LNCaP clone FGC (cell line): ENCODE measurements at regions not wholly inside any gene's neighbourhood (a gene's known extent, or its start where the extent isn't known, plus 50 kb on each side); places are given as distances from the start of the nearest gene placed in this dataset.

Experiments
- DNase-seq: peaks from one replicate; pipeline ENCODE4 v3.0.0-alpha.2; 2011; ENCODE audit warnings: low read depth
- H3K4me3 ChIP-seq: 2 replicates; pipeline ENCODE4 v1.5.1; 2011; ENCODE audit warnings: mild to moderate bottlenecking, low read depth, low read length, control low read depth
- CTCF ChIP-seq: IDR thresholded peaks from 2 replicates; pipeline ENCODE4 v1.5.1; 2012; ENCODE audit warnings: mild to moderate bottlenecking; ENCODE audit not compliant: control insufficient read depth, insufficient read depth; ENCODE audit errors: extremely low read depth

- no peak overlapping the region for H3K4me3 ChIP-seq
- peak; percentile 97 for TF ChIP-seq CTCF
- DNase-seq, result peak; percentile 26
These were observed 101.9 kb downstream of the NOL4 start for GRCh38 chr18:34122724-34123334.

- no peak for TF ChIP-seq CTCF
- no peak overlapping the region for H3K4me3 ChIP-seq
- no peak for DNase-seq
These were observed 103.5 kb downstream of the NOL4 start for GRCh38 chr18:34121200-34121721.

GRCh38 chr18:34120294-34120693 is 104.4 kb downstream of the NOL4 start:
- TF ChIP-seq CTCF, result no peak
- no peak for DNase-seq
- no peak overlapping the region for H3K4me3 ChIP-seq

GRCh38 chr18:34117319-34117718 is 107.4 kb downstream of the NOL4 start:
- DNase-seq, result no peak
- no peak for TF ChIP-seq CTCF
- H3K4me3 ChIP-seq, result no peak overlapping the region

- no peak overlapping the region for H3K4me3 ChIP-seq
- no peak for DNase-seq
- no peak for TF ChIP-seq CTCF
These were observed 109.2 kb downstream of the NOL4 start for GRCh38 chr18:34115409-34116081.

- no peak overlapping the region for H3K4me3 ChIP-seq
- DNase-seq, result no peak
- TF ChIP-seq CTCF, result no peak
These were observed 109.7 kb downstream of the NOL4 start for GRCh38 chr18:34114996-34115395.
